K562 (cell line): ENCODE measurements at regions not wholly inside any gene's neighbourhood (a gene's known extent, or its start where the extent isn't known, plus 50 kb on each side); places are given as distances from the start of the nearest gene placed in this dataset.

Source experiments
- ATAC-seq: fragments of 200-7000 bp; cut with Tn5 transposase; 3 replicates; pipeline ENCODE4 v1.9.1; 2020; ENCODE audit warnings: moderate library complexity
- BruUV-seq: library from RNA; stranded (reverse); fragments of 400-500 nt; replicated peaks from 2 replicates; lab custom pipeline; 2021; lab: Mats Ljungman, UMichigan
- CTCF ChIA-PET: fragments of 300-600 bp; formaldehyde crosslinking; extraction: SDS; loops from one replicate; lab custom pipeline; 2021; ENCODE audit warnings: low intra/inter-chr PET ratio; lab: Yijun Ruan, JAX
- POLR2A ChIA-PET: fragments of 300-600, 350-650 bp; sonication (Branson Sonifier 250); formaldehyde crosslinking; extraction: SDS; loops from one replicate; lab custom pipeline; 2021; ENCODE audit warnings: antibody characterized with exemption, inconsistent platforms; lab: Yijun Ruan, JAX
- DNase-seq, 4 experiments: peaks; one replicate each; pipeline versions ENCODE4 v3.0.0 to v3.0.0-alpha.2; 2011 to 2018; ENCODE audit warnings: low spot score in 3 of 4, mixed read lengths in 3 of 4; ENCODE audit errors: extremely low read depth in 1 of 4
- FAIRE-seq: peaks from 2 replicates; lab custom pipeline; 2011; peaks lifted over from hg19 to GRCh38; lab: Jason Lieb, UNC
- H2AFZ ChIP-seq: 2 replicates; pipeline ENCODE4 v1.6.0; 2011; ENCODE audit warnings: low read depth, low read length, control low read depth, inconsistent platforms
- H3K27ac ChIP-seq: fragments of 200-600 bp; 3 replicates; pipeline ENCODE4 v1.8.0; 2011; ENCODE audit warnings: low read depth, mild to moderate bottlenecking, control low read depth, inconsistent platforms, low read length, moderate library complexity, mixed read lengths; ENCODE audit errors: extremely low read depth
- H3K27me3 ChIP-seq, 2 experiments: fragments of 300-600 bp in 1 of 2; 2 replicates in 1 of 2; 3 replicates in 1 of 2; pipeline versions ENCODE4 v1.6.0 to v1.8.0; 2011; ENCODE audit warnings: inconsistent platforms in 2 of 2, low read length in 2 of 2, mild to moderate bottlenecking in 1 of 2, mixed read lengths in 1 of 2, moderate library complexity in 1 of 2; ENCODE audit not compliant: control insufficient read depth in 2 of 2, insufficient read depth in 2 of 2
- H3K36me3 ChIP-seq: fragments of 300-600 bp; 3 replicates; pipeline ENCODE4 v1.8.0; 2011; ENCODE audit warnings: mild to moderate bottlenecking, low read length, inconsistent platforms; ENCODE audit not compliant: control insufficient read depth, insufficient read depth
- H3K4me1 ChIP-seq, 2 experiments: fragments of 200-600 bp in 1 of 2; replicated peaks in 1 of 2; 2 replicates in 1 of 2; 3 replicates in 1 of 2; pipeline versions ENCODE4 v1.5.1 to v1.8.0; 2011; ENCODE audit warnings: inconsistent platforms in 2 of 2, low read length in 2 of 2, mild to moderate bottlenecking in 1 of 2, mixed read lengths in 1 of 2, moderate library complexity in 1 of 2; ENCODE audit not compliant: control insufficient read depth in 2 of 2, insufficient read depth in 2 of 2
- H3K4me2 ChIP-seq: 2 replicates; pipeline ENCODE4 v1.6.1; 2011; ENCODE audit warnings: low read length, control low read depth, inconsistent platforms, mixed read lengths; ENCODE audit not compliant: insufficient read depth
- H3K4me3 ChIP-seq: fragments of 200-600 bp; sonication (generic), shearing (Covaris generic); 2 replicates; pipeline ENCODE4 v1.5.1; 2016; ENCODE audit warnings: control low read depth, inconsistent platforms
- H3K79me2 ChIP-seq: fragments of 200-600 bp; 3 replicates; pipeline ENCODE4 v1.8.0; 2011; ENCODE audit warnings: low read length, inconsistent platforms; ENCODE audit not compliant: control insufficient read depth, insufficient read depth
- H3K9ac ChIP-seq, 2 experiments: 2 replicates each; pipeline versions ENCODE4 v1.6.0 to v1.6.1; 2011; ENCODE audit warnings: low read depth in 2 of 2, low read length in 2 of 2, control low read depth in 1 of 2, inconsistent platforms in 1 of 2, mild to moderate bottlenecking in 1 of 2, mixed read lengths in 1 of 2; ENCODE audit not compliant: insufficient read depth in 1 of 2
- H3K9me1 ChIP-seq: one replicate; pipeline ENCODE4 v1.6.0; 2011; ENCODE audit warnings: inconsistent platforms, mild to moderate bottlenecking, low read length, moderate library complexity; ENCODE audit not compliant: control insufficient read depth, insufficient read depth
- H3K9me3 ChIP-seq: replicated peaks from 2 replicates; pipeline ENCODE4 v1.5.1; 2011; ENCODE audit warnings: low read depth, low read length, inconsistent platforms; ENCODE audit not compliant: control insufficient read depth, insufficient read depth
- H4K20me1 ChIP-seq: replicated peaks from 2 replicates; pipeline ENCODE4 v1.6.1; 2011; ENCODE audit warnings: low read length, inconsistent platforms, mixed read lengths; ENCODE audit not compliant: control insufficient read depth, insufficient read depth
- HNRNPLL ChIP-seq: fragments of 200-400 bp; formaldehyde crosslinking; IDR thresholded peaks from 2 replicates; pipeline ENCODE4 v1.6.1; 2017; ENCODE audit warnings: low read length, low read depth, mild to moderate bottlenecking; ENCODE audit not compliant: poor library complexity, severe bottlenecking
- LEF1 ChIP-seq: fragments of 450-650 bp; IDR thresholded peaks from 2 replicates; pipeline ENCODE4 v1.6.1; 2016; ENCODE audit warnings: mild to moderate bottlenecking
- MIER1 ChIP-seq: fragments of 450-650 bp; IDR thresholded peaks from 2 replicates; pipeline ENCODE4 v1.6.1; 2016; ENCODE audit warnings: antibody characterized with exemption, mild to moderate bottlenecking, low read depth
- NFXL1 ChIP-seq: fragments of 450-650 bp; formaldehyde crosslinking; IDR thresholded peaks from 2 replicates; pipeline ENCODE4 v1.4.0; 2021; ENCODE audit warnings: mild to moderate bottlenecking
- NRF1 ChIP-seq, 2 experiments: fragments of 450-650 bp; IDR thresholded peaks in 1 of 2; conservative IDR thresholded peaks in 1 of 2; 2 replicates each; pipeline ENCODE4 v1.6.1; 2014; ENCODE audit warnings: mild to moderate bottlenecking in 2 of 2
- PTTG1 ChIP-seq: fragments of 450-650 bp; IDR thresholded peaks from 2 replicates; pipeline ENCODE4 v1.6.1; 2016; ENCODE audit warnings: low read depth, mild to moderate bottlenecking, missing genetic modification characterization, missing compliant biosample characterization
- ZNF282 ChIP-seq: sonication (generic); formaldehyde crosslinking; IDR thresholded peaks from 2 replicates; pipeline ENCODE4 v1.8.1; 2023; ENCODE audit warnings: missing genetic modification reagents
- WGBS: fragments of 100-300 bp; shearing (Covaris generic); methylation state at CpG from one replicate; pipeline ENCODE4 v1.1.6; 2016; ENCODE audit warnings: low coverage, mixed read lengths; ENCODE audit not compliant: insufficient coverage; ENCODE audit errors: missing lambda C conversion rate; 5-methylcytosine and 5-hydroxymethylcytosine counted together
- in situ Hi-C: fragments of 300-500 bp; cut with MboI; formaldehyde crosslinking; loops from 4 replicates; pipeline ENCODE4 v1.15.0; 2018; ENCODE audit warnings: inconsistent platforms, mixed read lengths
- intact Hi-C: fragments of 100-400 bp; cut with micrococcal nuclease; formaldehyde crosslinking; loops from 2 replicates; pipeline ENCODE4 v1.14.2; 2022
- TF ChIP-seq, protein P1 (sequence below): fragments of 250-450 bp; sonication (Bioruptor Pico); IDR thresholded peaks from 2 replicates; pipeline ENCODE4 v1.4.0; 2020; ENCODE audit warnings: mild to moderate bottlenecking
- TF ChIP-seq, protein P2 (sequence below): fragments of 450-650 bp; formaldehyde crosslinking; IDR thresholded peaks from 2 replicates; pipeline ENCODE4 v1.4.0; 2020; ENCODE audit warnings: mild to moderate bottlenecking

DNA sequence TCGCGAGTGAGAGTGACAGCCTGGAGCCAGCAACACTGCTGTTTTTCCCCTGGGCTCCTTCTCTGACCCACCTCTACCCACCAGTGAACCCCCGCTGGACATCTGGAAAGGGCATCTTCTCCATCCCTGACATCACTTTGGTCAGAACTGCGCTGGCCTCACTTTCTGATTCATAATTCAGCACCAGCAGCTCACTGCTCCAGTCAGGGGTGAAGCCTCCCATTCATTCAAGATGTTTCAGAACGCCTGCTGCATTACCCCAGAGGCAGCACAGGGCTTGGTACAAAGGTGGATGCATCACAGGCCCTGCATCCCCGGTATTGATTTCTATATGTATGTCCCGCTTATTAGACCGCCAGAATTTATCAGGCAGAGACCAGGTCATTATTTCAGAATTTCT, 182.8 kb upstream of the TSHZ3 start:
- Histone ChIP-seq H3K9ac (no peak overlapping the region), H3K9me3 (no peaks in the 10 kb centered on the region), H4K20me1 (no peaks in the 10 kb centered on the region), H2AFZ (no peak overlapping the region), H3K4me2 (no peak overlapping the region), H3K4me3 (no peak overlapping the region), H3K9me1 (no peaks in the 10 kb centered on the region), H3K36me3 (no peaks in the 10 kb centered on the region), H3K79me2 (no peaks in the 10 kb centered on the region), H3K27ac (no peak overlapping the region), H3K27me3 (0 out of 5 replicates have a peak, but pooled peaks cover 0 to 2% of the 10 kb centered on the region in 2 experiments), H3K4me1 (no peaks in the 10 kb centered on the region)
- TF ChIP-seq, protein P1, sequence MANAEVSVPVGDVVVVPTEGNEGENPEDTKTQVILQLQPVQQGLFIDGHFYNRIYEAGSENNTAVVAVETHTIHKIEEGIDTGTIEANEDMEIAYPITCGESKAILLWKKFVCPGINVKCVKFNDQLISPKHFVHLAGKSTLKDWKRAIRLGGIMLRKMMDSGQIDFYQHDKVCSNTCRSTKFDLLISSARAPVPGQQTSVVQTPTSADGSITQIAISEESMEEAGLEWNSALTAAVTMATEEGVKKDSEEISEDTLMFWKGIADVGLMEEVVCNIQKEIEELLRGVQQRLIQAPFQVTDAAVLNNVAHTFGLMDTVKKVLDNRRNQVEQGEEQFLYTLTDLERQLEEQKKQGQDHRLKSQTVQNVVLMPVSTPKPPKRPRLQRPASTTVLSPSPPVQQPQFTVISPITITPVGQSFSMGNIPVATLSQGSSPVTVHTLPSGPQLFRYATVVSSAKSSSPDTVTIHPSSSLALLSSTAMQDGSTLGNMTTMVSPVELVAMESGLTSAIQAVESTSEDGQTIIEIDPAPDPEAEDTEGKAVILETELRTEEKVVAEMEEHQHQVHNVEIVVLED (CRISPR knock-in tag) = no peak
- TF ChIP-seq ZNF282 (no peak), MIER1 (no peak), HNRNPLL (no peak), NRF1 (conservative IDR thresholded peaks at IDR 0.05 in 1 of 2, IDR thresholded peaks at IDR 0.05 in 1 of 2) (no peak), LEF1 (no peak), PTTG1 (tag) (no peak), NFXL1 (no peak)
- TF ChIP-seq, protein P2, sequence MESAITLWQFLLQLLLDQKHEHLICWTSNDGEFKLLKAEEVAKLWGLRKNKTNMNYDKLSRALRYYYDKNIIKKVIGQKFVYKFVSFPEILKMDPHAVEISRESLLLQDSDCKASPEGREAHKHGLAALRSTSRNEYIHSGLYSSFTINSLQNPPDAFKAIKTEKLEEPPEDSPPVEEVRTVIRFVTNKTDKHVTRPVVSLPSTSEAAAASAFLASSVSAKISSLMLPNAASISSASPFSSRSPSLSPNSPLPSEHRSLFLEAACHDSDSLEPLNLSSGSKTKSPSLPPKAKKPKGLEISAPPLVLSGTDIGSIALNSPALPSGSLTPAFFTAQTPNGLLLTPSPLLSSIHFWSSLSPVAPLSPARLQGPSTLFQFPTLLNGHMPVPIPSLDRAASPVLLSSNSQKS = no peak
- in situ Hi-C loops (no loop called here), intact Hi-C loops (no loop called here)
- DNase-seq (no peak), FAIRE-seq (no peak), ATAC-seq (no peak)
- 3% methylated on average over 8 of the region's 8 CpGs for WGBS
- BruUV-seq = no TSS peak
- CTCF ChIA-PET = no interaction called here
- POLR2A ChIA-PET = no interaction called here
